Thyroid gland (tissue), 4 donors: ENCODE measurements at regions not wholly inside any gene's neighbourhood (a gene's known extent, or its start where the extent isn't known, plus 50 kb on each side); places are given as distances from the start of the nearest gene placed in this dataset.

ENCODE experiments used
- CTCF ChIP-seq, 6 experiments: fragments of 200-600 bp in 3 of 6; fragments of 450-650 bp in 3 of 6; sonication (generic) in 3 of 6; IDR thresholded peaks; one replicate each; pipeline ENCODE4 v1.5.1; 2016 to 2019; ENCODE audit warnings: antibody characterized with exemption in 6 of 6, mild to moderate bottlenecking in 2 of 6, inconsistent platforms in 1 of 6, moderate library complexity in 1 of 6
- POLR2A ChIP-seq, 2 donors: fragments of 450-650 bp; IDR thresholded peaks; one replicate each; pipeline ENCODE4 v1.6.1; 2017; ENCODE audit warnings: antibody characterized with exemption in 2 of 2, mild to moderate bottlenecking in 2 of 2, moderate library complexity in 1 of 2

GRCh38 chr5:10030219-10030831 is 219.4 kb downstream of the ATPSCKMT start:
- TF ChIP-seq POLR2A (IDR thresholded peaks at IDR 0.05) = no peak
- TF ChIP-seq CTCF (IDR thresholded peaks at IDR 0.05) = peak in 4 of 6 experiments; percentile 15 to 48 (median 30)
